Panc1 (cell line): ENCODE measurements at regions not wholly inside any gene's neighbourhood (a gene's known extent, or its start where the extent isn't known, plus 50 kb on each side); places are given as distances from the start of the nearest gene placed in this dataset.

ENCODE experiments used
- ATAC-seq: fragments of 200-7000 bp; cut with Tn5 transposase; 2 replicates; pipeline ENCODE4 v1.9.1; 2020; ENCODE audit warnings: mild to moderate bottlenecking, moderate library complexity
- BruUV-seq: library from RNA; stranded (reverse); fragments of 400-500 nt; replicated peaks from 2 replicates; lab custom pipeline; 2021; lab: Mats Ljungman, UMichigan
- CTCF ChIA-PET: fragments of 300-600 bp; sonication (Branson Sonifier 250); formaldehyde crosslinking; loops from one replicate; lab custom pipeline; 2022; ENCODE audit warnings: antibody characterized with exemption; lab: Charles Lee
- POLR2A ChIA-PET: fragments of 300-600 bp; sonication (Branson Sonifier 250); formaldehyde crosslinking; loops from one replicate; lab custom pipeline; 2022; ENCODE audit warnings: antibody characterized with exemption; lab: Charles Lee
- DNase-seq: peaks from one replicate; pipeline ENCODE4 v3.0.0-alpha.2; 2010; ENCODE audit warnings: low read depth, low spot score
- H3K27ac ChIP-seq: 2 replicates; pipeline ENCODE4 v1.5.1; 2011; ENCODE audit warnings: mild to moderate bottlenecking, low read length, inconsistent platforms
- H3K27me3 ChIP-seq: fragments of 200-500 bp; sonication (Bioruptor generic); 2 replicates; pipeline ENCODE4 v1.6.0; 2014; ENCODE audit warnings: low read length, inconsistent platforms; ENCODE audit not compliant: control insufficient read depth, insufficient read depth
- H3K36me3 ChIP-seq: fragments of 200-500 bp; sonication (Bioruptor generic); 2 replicates; pipeline ENCODE4 v1.5.1; 2014; ENCODE audit warnings: inconsistent platforms, mild to moderate bottlenecking, low read length, moderate library complexity; ENCODE audit not compliant: control insufficient read depth, insufficient read depth
- H3K4me1 ChIP-seq: 2 replicates; pipeline ENCODE4 v1.5.1; 2011; ENCODE audit warnings: inconsistent platforms, mild to moderate bottlenecking, low read length, moderate library complexity; ENCODE audit not compliant: control insufficient read depth, insufficient read depth
- H3K4me3 ChIP-seq, 2 experiments: 2 replicates each; pipeline ENCODE4 v1.5.1; 2011 to 2012; ENCODE audit warnings: low read depth in 2 of 2, low read length in 2 of 2, mild to moderate bottlenecking in 2 of 2, inconsistent platforms in 1 of 2, moderate library complexity in 1 of 2
- H3K9me3 ChIP-seq: fragments of 200-500 bp; sonication (Bioruptor generic); 2 replicates; pipeline ENCODE4 v1.5.1; 2014; ENCODE audit warnings: low read depth, mild to moderate bottlenecking, inconsistent platforms, low read length, moderate library complexity; ENCODE audit not compliant: control insufficient read depth, insufficient read depth
- POLR2AphosphoS5 ChIP-seq: IDR thresholded peaks from 2 replicates; pipeline ENCODE4 v1.6.1; 2012; ENCODE audit warnings: mild to moderate bottlenecking, low read depth, low read length, moderate library complexity
- REST ChIP-seq, 2 experiments: IDR thresholded peaks; 2 replicates each; pipeline ENCODE4 v1.6.1; 2011 to 2012; ENCODE audit warnings: low read depth in 2 of 2, control low read depth in 1 of 2, low read length in 1 of 2, mild to moderate bottlenecking in 1 of 2, moderate library complexity in 1 of 2; ENCODE audit not compliant: insufficient read depth in 1 of 2
- SIN3A ChIP-seq: IDR thresholded peaks from 2 replicates; pipeline ENCODE4 v1.6.1; 2012; ENCODE audit warnings: low read depth, mild to moderate bottlenecking, low read length, moderate library complexity, borderline replicate concordance; ENCODE audit not compliant: insufficient read depth
- TCF7L2 ChIP-seq: IDR thresholded peaks from 2 replicates; pipeline ENCODE4 v1.6.1; 2011; ENCODE audit warnings: mild to moderate bottlenecking, low read depth, low read length, inconsistent platforms
- in situ Hi-C: cut with HindIII; loops from 2 replicates; pipeline ENCODE4 v1.10.0; 2016; ENCODE audit warnings: low sequenced_read_pairs, low pct_unique_long_range_greater_than_20kb
- intact Hi-C: fragments of 100-400 bp; cut with micrococcal nuclease; formaldehyde crosslinking; loops from one replicate; pipeline ENCODE4 v1.10.0; 2022; ENCODE audit not compliant: unreplicated experiment
- TF ChIP-seq, protein P1 (sequence below): fragments of 450-650 bp; IDR thresholded peaks from 2 replicates; pipeline ENCODE4 v1.5.1; 2017; ENCODE audit warnings: mild to moderate bottlenecking

DNA sequence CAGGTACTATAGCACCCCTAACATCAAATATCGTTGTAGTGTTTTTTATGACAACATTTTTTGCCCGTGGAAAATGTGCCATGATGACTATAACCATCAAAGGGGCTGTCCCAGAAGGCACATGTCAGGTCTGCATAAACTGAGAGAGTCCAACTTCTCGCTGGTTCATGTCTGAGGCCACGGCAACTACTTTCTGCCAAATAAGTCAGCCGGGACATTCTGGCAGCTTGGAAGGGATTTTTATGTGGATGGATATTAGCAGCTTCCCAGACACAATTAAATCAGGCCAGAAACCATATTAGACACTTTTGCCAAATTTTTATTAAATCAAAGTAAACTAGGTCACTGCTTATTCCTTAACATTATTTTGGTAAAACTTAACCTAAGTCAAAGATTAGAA, 477.4 kb upstream of the FZD8 start:
- ChIA-PET POLR2A (no interaction called here), CTCF (no interaction called here)
- in situ Hi-C loops, result no loop called here
- no TSS peak for BruUV-seq
- Histone ChIP-seq H3K27me3 (no peaks in the 10 kb centered on the region), H3K27ac (no peak overlapping the region), H3K36me3 (no peaks in the 10 kb centered on the region), H3K9me3 (no peaks in the 10 kb centered on the region), H3K4me1 (no peaks in the 10 kb centered on the region), H3K4me3 (no peak overlapping the region)
- TF ChIP-seq SIN3A (no peak), TCF7L2 (no peak)
- DNase-seq, result no peak
- ATAC-seq, result no peak
- intact Hi-C loops, result no loop called here

DNA sequence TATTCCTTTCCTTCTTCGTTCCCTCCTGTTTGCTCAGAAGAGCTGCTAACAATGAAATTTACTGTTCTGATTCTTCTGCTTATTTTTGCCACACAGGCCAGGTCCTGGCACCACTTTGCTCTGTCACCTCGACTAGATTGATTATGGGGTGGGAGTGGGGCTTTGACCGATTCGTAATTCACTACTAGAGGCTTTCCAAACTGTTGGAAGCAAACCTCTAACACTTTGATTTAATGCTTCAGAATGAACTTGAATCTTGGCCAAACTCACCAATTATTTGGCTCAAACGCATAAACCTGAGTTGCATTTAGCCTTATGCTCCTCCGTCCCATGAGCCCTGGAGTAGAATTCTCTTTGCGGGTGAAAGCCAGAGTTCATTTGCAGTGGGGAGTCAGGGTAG, 476.2 kb upstream of the FZD8 start:
- CTCF ChIA-PET, result no interaction called here

More for the DNA sequence above, 476.2 kb upstream of the FZD8 start:
- ATAC-seq, result no peak
- Histone ChIP-seq H3K4me1 (no peaks in the 10 kb centered on the region), H3K9me3 (no peaks in the 10 kb centered on the region), H3K27ac (no peak overlapping the region), H3K27me3 (no peaks in the 10 kb centered on the region), H3K36me3 (no peaks in the 10 kb centered on the region), H3K4me3 (no peak overlapping the region)
- TF ChIP-seq SIN3A, result no peak
- no peak for TF ChIP-seq POLR2AphosphoS5
- TF ChIP-seq, protein P1, sequence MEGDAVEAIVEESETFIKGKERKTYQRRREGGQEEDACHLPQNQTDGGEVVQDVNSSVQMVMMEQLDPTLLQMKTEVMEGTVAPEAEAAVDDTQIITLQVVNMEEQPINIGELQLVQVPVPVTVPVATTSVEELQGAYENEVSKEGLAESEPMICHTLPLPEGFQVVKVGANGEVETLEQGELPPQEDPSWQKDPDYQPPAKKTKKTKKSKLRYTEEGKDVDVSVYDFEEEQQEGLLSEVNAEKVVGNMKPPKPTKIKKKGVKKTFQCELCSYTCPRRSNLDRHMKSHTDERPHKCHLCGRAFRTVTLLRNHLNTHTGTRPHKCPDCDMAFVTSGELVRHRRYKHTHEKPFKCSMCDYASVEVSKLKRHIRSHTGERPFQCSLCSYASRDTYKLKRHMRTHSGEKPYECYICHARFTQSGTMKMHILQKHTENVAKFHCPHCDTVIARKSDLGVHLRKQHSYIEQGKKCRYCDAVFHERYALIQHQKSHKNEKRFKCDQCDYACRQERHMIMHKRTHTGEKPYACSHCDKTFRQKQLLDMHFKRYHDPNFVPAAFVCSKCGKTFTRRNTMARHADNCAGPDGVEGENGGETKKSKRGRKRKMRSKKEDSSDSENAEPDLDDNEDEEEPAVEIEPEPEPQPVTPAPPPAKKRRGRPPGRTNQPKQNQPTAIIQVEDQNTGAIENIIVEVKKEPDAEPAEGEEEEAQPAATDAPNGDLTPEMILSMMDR, result no peak
- TF ChIP-seq REST (IDR thresholded peaks at IDR 0.05; ENCODE audit: insufficient read depth in 1 of 2, low read depth in 2 of 2, low read length in 1 of 2), result no peak
- TF ChIP-seq TCF7L2, result no peak
- no TSS peak for BruUV-seq
- DNase-seq, result no peak
- in situ Hi-C loops (no loop called here), intact Hi-C loops (no loop called here)
- POLR2A ChIA-PET, result no interaction called here
